HS-27A (cell line): ENCODE measurements at regions not wholly inside any gene's neighbourhood (a gene's known extent, or its start where the extent isn't known, plus 50 kb on each side); places are given as distances from the start of the nearest gene placed in this dataset.
"Not testable (repeated sequence)": the region's sequence is repeated elsewhere in the genome, so short reads cannot be mapped to it uniquely, and the experiment has no call there.

Experiments used
- DNase-seq: peaks from one replicate; pipeline ENCODE4 v3.0.0-alpha.2; 2012; ENCODE audit warnings: low read depth, missing footprints

GRCh38 chr9:105978336-105978735 lies 284.0 kb downstream of the TMEM38B start:
- DNase-seq, result no peak

DNA sequence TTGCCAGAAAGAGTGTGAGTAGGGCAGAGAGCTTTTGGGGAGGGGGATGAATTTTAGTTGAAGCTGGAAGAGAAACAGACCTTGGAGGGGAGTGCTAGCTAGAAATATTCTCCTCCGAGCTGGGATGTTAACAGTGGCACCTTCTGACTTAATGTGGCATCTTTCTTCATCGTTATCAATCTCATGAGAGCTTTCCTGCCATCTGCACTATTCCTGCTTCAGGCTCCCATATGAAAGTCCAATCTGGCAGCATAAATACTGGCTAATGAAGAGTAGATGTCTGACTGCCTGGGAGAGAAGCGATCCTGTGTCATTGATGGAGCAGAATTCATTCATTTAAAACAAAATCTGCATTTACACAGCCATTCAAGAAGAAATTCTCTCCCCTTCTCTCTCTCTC lies 284.5 kb downstream of the TMEM38B start:
- DNase-seq, result no peak

- DNase-seq, result no peak
These were observed 284.9 kb downstream of the TMEM38B start for GRCh38 chr9:105979290-105979689.

DNA sequence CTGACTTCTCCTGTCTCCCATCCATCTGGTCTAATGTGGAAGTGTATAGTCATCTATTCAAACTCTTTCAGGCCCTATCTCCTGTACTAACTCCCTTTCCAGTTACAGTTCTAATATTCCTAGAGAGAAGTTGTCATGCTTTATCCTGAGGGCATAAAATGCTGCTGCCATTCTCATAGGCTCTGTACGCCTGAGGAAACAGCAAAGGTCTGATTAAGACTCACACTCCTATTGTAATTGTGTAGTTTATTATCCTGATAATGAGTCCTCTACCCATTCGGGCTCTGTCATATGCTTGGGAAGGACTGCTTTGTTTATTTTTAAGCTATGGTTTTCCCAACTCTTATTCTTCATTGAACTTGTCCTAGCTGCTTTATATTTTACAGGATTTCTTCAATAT lies 290.4 kb downstream of the TMEM38B start:
- no peak for DNase-seq

GRCh38 chr9:105993116-105993854 lies 298.9 kb downstream of the TMEM38B start:
- DNase-seq, result no peak

- no peak for DNase-seq
These were observed 299.8 kb downstream of the TMEM38B start for GRCh38 chr9:105993921-105994715.

DNA sequence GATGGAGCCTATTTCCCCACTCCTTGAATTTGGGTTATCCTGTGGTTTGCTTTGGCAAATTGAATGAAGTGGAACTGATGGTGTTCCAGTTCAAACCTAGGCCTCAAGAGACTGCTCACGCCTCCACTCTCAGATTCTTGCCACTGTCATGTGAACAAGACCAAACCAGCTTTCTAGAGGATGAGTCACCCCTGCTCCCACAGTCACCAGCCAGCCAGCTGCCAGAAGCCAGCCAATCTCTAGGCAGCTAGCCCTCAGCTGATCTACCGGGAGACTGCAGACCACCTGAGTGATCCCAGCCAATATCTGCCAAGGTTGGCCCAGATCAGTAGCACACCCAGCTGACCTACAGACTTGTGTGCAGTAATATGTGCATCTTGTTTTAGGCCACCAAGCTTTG lies 300.6 kb downstream of the TMEM38B start:
- DNase-seq, result no peak

- no peak for DNase-seq
These were observed 322.9 kb downstream of the TMEM38B start for GRCh38 chr9:106017198-106017740.

DNA sequence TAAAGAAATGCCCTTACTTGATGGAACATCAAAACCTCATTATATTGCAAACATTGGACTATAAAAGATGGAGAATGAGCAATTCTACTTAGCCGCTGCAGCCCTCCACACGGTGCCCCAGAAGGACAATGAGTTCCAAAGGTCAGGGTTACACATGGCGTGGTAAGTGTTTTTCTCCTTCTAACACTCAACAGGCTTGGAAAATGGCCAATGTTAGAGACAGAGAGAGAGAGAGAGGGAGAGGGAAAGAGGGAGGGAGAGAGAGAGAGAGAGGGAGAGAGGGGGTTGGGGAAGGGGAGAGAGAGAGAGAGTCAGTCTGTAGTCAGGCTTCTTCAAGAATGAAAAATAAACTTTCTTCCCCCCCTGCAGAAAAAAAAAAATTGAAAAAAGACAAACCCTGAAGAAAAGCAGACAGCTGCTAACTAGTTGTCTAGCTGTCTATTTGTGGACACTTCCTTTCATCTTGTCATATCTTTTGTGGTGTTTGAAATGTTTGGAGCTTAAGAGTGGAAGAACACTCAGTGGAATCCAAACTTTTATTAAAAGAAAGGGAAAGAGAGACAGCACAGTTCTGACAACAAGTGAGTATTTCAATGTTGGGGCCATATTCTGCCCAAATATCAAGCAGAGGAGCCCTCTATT lies 324.8 kb downstream of the TMEM38B start:
- no peak for DNase-seq

DNA sequence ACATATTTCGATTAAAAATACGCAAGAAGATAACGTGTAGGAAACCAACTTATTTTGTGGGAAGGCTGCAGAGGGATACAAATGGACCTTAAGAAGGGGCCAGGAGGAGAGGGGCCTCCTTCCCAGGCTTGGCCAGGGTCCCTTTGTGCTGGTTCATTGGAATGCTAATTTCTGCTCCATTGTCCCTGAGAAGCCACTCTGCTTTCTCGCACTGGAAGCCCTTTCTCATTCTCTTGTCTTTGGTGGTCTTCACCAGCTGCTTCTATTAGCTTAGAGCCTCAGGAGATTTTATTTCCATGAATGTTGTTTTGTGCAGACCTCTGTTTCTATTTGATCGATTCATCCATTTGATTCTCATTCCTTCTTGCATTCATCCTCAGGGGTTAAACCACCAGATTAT lies 325.4 kb downstream of the TMEM38B start:
- DNase-seq, result no peak

- DNase-seq, result no peak
These were observed 325.8 kb downstream of the TMEM38B start for GRCh38 chr9:106020186-106020585.

DNA sequence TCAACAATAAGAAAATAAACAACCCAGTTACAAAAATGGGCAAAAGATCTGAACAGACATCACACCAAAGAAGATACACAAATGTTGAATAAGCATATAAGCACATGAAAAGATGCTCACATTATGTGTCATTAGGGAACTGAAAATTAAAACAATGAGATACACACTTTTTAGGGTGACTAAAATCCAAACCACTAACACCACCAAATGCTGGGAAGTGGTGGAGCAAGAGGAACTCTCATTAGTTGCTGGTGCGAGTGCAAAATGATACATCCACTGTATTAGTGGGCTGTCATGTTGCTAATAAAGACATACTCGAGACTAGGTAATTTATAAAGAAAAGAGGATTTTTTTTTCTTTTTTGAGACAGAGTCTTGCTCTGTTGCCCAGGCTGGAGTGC lies 329.1 kb downstream of the TMEM38B start:
- DNase-seq, result no peak

- DNase-seq, result no peak
These were observed 331.1 kb downstream of the TMEM38B start for GRCh38 chr9:106025453-106025852.

- DNase-seq, result not testable (repeated sequence)
These were observed 335.8 kb downstream of the TMEM38B start for GRCh38 chr9:106030146-106030545.

GRCh38 chr9:106032978-106033377 lies 338.6 kb downstream of the TMEM38B start:
- DNase-seq, result no peak

DNA sequence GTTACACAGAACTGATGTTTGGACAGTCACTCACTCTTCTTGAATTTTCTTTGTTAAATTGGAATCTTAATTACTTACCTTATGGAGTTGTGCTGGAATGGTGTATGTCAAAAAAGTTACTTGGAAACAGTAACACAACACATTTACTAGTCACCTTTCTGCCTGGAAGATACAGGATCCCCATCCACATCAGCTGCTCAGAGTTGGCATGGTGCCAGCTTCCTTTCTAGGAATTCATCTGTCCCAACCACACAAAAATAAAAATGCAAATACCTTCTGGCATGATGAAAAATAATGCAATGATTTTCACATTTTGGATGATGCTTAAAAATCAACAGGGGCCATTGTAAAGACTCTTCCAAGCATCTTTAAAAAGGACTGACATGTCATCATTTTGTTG lies 341.5 kb downstream of the TMEM38B start:
- no peak for DNase-seq

- no peak for DNase-seq
These were observed 344.1 kb downstream of the TMEM38B start for GRCh38 chr9:106038266-106039001.

- DNase-seq, result no peak
These were observed 345.0 kb downstream of the TMEM38B start for GRCh38 chr9:106039151-106039935.

GRCh38 chr9:106041920-106042319 lies 347.6 kb downstream of the TMEM38B start:
- DNase-seq, result not testable (repeated sequence)

DNA sequence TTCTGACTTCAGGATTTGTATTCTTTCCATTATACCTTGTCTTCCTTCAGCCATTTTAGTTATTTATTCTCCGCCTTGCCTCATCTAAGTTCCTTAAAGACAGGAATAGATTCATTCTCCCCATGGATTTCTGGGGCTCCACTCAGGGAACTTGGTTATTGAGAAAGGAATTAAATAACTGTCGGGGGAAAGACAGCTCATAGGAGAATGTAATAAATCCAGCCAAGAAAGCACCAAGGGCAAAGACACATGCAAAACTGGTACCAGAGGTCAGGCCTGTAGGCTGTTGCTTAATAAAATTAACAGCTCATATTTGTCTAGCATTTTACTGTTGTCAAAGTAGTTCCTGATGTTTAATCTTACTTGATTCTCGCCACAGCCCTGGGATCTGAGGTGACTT lies 357.2 kb downstream of the TMEM38B start:
- no peak for DNase-seq

DNA sequence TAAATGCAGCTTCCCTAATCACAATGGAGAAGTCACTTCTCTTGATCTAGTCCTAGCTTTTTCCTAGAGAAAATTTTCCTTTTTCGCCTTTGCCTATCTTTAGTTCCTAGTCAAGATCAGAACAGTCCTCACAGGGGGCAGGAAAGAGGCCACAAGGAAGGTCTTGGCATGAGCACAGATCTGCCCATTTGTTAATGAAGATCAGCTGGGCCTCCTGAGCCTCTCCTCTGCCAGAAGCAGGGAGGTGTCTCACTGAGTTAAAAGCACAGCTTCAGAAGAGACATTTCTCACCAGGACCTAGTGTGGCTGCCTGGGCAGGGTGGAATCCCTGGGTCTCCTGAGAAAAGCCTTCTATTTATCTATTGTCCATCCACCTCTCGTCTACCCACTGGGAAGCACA lies 357.8 kb downstream of the TMEM38B start:
- DNase-seq, result no peak
